Lower leg skin (tissue), 4 donors: ENCODE measurements at regions not wholly inside any gene's neighbourhood (a gene's known extent, or its start where the extent isn't known, plus 50 kb on each side); places are given as distances from the start of the nearest gene placed in this dataset.

Experiments
- DNase-seq, 2 donors: peaks; one replicate each; pipeline ENCODE4 v3.0.0-alpha.2; 2019; ENCODE audit warnings: low spot score in 2 of 2
- H3K4me3 ChIP-seq: fragments of 200-600 bp; sonication (generic); 2 replicates; pipeline ENCODE4 v1.5.1; 2017; ENCODE audit warnings: mild to moderate bottlenecking, low read depth; ENCODE audit not compliant: poor library complexity, severe bottlenecking
- CTCF ChIP-seq, 3 donors: fragments of 450-650 bp; IDR thresholded peaks; one replicate each; pipeline ENCODE4 v1.5.1; 2016; ENCODE audit warnings: antibody characterized with exemption in 3 of 3, mild to moderate bottlenecking in 3 of 3, moderate library complexity in 2 of 3
- POLR2A ChIP-seq, 2 donors: fragments of 450-650 bp; IDR thresholded peaks; one replicate each; pipeline ENCODE4 v1.6.1; 2016 to 2017; ENCODE audit warnings: antibody characterized with exemption in 2 of 2, mild to moderate bottlenecking in 1 of 2, moderate library complexity in 1 of 2
- WGBS, 2 donors: methylation state at CpG; one replicate each; pipeline ENCODE4 v1.1.5; 2018; 5-methylcytosine and 5-hydroxymethylcytosine counted together
- intact Hi-C: fragments of 100-400 bp; cut with DNase I; formaldehyde crosslinking; loops from one replicate; pipeline ENCODE4 v1.15.0; 2023; ENCODE audit warnings: low total_unique reads

GRCh38 chr5:14960120-14960462, 88.5 kb upstream of the ANKH start:
- DNase-seq, result no peak
- TF ChIP-seq POLR2A (IDR thresholded peaks at IDR 0.05) (no peak), CTCF (IDR thresholded peaks at IDR 0.05) (no peak)

GRCh38 chr5:14959399-14960119, 88.0 kb upstream of the ANKH start:
- intact Hi-C loops, result no loop called here
- no peak for DNase-seq
- TF ChIP-seq CTCF (IDR thresholded peaks at IDR 0.05) (no peak), POLR2A (IDR thresholded peaks at IDR 0.05) (no peak)
- H3K4me3 ChIP-seq, result no peak overlapping the region
- WGBS, 2 donors, result 64 to 68% methylated on average over 12 of the region's 12 CpGs

More at GRCh38 chr5:14960120-14960462, 88.5 kb upstream of the ANKH start:
- intact Hi-C loops, result no loop called here
- H3K4me3 ChIP-seq, result no peak overlapping the region
- WGBS, 2 donors, result 92 to 95% methylated on average over 12 to 14 of the region's 17 CpGs

GRCh38 chr5:14958188-14958587, 86.6 kb upstream of the ANKH start:
- intact Hi-C loops, result no loop called here
- H3K4me3 ChIP-seq, result no peak overlapping the region
- TF ChIP-seq POLR2A (IDR thresholded peaks at IDR 0.05) (no peak), CTCF (IDR thresholded peaks at IDR 0.05) (no peak)
- no peak for DNase-seq
- 48 to 50% methylated on average over 2 of the region's 2 CpGs for WGBS, 2 donors

- WGBS, 2 donors, result 88 to 89% methylated on average over 6 of the region's 6 CpGs
- TF ChIP-seq POLR2A (IDR thresholded peaks at IDR 0.05) (no peak), CTCF (IDR thresholded peaks at IDR 0.05) (no peak)
- intact Hi-C loops, result no loop called here
- no peak overlapping the region for H3K4me3 ChIP-seq
- DNase-seq, result no peak
Measured at GRCh38 chr5:14956423-14957046, 85.0 kb upstream of the ANKH start.

GRCh38 chr5:14954616-14955343, 83.2 kb upstream of the ANKH start:
- TF ChIP-seq CTCF (IDR thresholded peaks at IDR 0.05) (no peak), POLR2A (IDR thresholded peaks at IDR 0.05) (no peak)
- WGBS, 2 donors, result 86 to 92% methylated on average over 9 of the region's 9 CpGs
- no peak overlapping the region for H3K4me3 ChIP-seq
- intact Hi-C loops, result no loop called here
- no peak for DNase-seq
